Activated T-cell treated with anti-CD3 and anti-CD28 coated beads for 48 hours (primary cell): ENCODE measurements at regions not wholly inside any gene's neighbourhood (a gene's known extent, or its start where the extent isn't known, plus 50 kb on each side); places are given as distances from the start of the nearest gene placed in this dataset.

Source experiments
- DNase-seq: peaks from one replicate; pipeline ENCODE4 v3.0.0-alpha.2; 2020; ENCODE audit warnings: low read depth

DNA sequence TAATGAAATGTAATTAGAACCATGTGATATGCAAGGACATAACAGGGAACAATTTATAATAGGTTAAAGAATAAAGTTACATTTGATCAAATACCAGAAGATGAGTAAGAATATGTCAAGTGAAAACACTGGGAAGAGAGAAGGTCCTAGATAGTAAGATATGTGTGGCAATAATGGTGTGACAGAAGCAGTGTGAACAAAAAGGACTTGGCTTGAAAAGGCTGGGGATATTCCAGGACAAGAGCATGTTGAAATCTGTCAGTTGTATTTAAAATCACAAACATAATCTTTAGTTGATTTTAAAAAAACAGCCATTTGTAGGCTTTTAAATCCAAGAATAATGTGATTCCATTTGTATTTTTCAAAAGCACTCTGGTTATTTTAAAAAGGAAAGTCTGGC lies 1399.9 kb upstream of the SLC39A10 start:
- DNase-seq = no peak

DNA sequence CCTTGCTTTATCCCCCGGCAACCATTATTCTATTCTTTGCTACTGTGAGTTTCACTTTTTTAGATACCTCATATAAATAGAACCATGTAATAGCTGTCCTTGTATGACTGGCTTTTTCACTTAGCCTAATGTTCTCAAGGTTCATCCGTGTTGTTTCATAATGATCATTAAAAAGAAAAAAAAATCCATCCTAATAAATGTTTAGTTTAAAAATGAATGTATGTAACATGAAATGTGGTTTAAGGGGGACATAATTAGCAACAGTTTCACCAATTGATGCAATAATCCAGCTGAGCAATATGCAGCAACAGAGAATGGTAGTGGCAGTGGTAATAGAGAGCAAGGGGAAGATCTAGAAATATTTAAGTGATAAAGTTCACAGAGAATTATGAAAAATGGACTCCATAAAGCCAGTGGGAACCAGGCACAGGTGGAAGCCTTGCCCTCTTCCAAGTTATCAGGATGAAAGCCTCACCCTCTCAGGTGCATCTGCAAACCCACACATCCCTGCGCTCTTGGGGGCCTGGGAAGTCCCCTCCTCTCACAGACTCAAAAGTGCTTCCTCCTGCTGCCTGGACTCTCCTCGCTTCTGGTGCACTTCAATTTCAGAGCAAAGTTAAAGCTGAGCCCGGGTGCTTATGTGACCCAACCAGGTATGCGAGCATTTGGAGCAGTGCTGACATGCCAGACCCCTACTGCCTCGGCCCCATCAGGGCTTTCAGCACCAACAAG lies 1403.3 kb upstream of the SLC39A10 start:
- DNase-seq = no peak

DNA sequence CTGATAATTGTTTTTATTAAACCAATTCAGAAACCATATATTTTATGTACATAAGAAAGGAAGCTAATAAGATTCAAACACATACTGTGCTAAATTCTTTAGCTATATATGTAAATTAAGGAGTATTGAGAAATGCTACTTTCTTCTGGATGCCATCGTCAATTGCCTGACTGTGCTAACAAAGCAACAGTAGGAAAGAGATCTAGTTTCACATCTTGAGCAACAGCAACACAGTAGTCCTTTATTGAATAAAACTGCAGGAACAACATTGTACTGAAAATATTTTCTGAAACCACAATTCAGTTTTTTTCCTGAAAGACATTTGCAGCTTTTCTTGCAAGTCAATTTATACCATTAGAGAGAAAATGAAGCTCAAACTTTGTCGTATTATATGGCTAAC lies 1404.9 kb upstream of the SLC39A10 start:
- DNase-seq = no peak

DNA sequence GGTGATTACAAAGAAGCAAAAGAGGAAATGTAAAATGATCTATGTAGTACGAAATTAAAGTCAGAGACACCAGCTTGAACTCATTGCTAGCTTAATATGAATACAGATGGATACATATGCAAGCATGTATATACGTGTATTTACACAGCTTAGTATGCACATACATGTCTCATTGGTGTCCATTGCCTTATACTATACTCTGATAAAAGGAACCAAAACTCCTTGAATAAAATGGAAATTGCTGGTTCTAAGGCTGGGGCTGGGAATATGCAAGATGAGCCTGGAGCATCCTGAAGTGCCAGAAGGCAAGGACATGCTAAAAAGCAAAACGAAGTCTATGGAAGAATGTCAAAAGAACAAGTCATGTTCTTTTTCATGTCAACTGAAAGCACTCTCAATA lies 1424.4 kb upstream of the SLC39A10 start:
- no peak for DNase-seq

DNA sequence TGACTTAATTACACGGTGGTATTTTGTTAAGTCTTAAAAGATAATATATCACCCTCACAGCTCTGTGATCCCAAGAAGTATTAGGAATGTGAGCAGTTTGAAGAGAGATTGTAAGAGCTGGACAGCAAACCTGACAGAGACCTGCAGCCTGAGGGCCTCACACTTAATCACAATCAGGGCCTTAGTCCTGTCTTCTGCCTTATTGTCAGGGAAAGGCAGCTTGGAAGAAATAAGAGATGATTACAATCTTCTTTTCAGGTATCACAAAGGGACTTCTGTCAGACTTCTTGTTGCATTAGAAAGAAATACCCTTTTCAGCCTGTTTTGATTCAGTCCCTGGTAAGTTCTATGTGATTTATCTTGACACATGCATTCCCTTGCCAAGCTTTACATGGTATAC lies 1433.8 kb upstream of the SLC39A10 start:
- DNase-seq = no peak

DNA sequence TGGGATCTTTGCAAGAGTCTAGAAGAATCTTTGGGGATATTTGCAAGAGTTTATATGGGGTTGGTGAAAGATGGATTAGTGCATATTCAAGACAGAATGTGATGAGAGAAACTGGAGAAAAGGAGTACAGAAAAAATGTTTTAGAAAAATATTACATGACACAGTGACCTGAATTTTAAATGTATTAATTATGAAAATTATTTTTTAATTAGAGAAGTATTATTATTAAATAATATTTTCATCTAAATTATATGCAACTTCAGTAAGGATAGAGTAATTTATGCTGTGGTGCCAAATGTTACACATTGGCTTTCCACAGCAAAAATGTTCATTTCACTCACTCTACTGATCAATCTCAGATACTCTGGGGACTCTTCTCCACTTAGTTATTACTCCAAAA lies 1442.8 kb upstream of the SLC39A10 start:
- DNase-seq = no peak

DNA sequence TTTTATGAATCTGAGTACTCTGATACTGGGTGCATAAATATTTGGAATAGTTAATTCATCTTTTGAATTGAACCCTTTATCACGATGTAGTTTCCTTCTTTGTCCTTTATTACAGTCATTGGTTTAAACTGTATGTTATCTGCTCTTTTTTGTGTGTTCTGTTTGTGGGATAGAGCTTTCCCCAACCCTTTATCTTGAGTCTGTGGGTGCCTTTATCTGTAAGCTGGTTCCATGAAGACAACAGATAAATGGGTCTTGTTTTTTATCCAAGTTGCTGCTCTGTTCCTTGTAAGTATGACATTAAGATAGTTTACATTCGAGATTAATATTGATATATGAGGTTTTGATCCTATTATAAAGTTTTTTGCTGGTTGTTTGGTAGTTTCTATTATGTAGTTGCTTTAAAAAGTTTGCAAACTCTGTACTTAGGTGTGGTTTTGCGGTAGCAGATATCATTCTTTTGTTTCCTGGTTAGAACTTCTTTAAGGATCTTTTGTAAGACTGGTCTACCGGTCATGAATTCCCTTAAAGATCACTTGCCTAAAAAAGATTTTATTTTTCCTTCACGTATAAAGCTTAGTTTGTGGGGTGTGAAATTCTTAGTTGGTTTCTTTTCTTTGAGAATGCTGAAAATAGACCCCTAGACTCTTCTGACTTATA lies 1451.3 kb upstream of the SLC39A10 start:
- DNase-seq = no peak

DNA sequence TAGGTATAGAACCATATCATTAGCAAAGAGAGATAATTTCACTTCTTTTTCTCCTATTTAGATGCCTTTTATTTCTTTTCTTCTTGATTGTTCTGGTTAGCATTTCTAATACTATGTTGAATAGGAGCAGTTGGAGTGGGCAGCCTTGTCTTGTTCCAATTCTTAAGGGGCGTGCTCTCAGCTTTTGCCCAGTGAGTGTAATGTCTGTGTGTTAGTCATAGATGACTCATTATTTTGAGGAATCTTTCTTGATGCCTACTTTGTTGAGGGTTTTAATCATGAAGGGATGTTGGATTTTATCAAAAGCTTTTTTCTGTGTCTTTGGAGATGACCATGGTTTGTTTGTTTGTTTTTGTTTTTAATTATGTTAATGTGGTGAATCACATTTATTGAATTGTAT lies 1453.1 kb upstream of the SLC39A10 start:
- no peak for DNase-seq

DNA sequence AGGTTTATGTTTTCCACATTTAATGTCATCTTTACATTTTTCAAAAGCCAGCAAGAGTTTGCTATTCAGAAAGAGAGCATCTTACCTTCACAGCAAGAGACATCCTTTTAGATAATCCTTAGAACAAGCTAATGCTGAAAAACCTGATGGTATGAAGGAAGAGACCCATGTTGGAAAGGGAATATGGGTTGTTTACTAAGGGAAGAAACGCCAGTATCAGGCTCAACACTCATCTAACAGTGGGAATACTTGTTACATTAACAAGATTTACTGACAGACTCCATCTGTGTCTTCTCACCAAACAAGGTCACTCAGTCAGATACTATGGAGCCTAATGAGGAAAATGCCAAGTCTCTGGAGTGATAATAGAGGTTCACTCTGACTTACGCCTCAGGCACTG lies 1474.1 kb upstream of the SLC39A10 start:
- no peak for DNase-seq

DNA sequence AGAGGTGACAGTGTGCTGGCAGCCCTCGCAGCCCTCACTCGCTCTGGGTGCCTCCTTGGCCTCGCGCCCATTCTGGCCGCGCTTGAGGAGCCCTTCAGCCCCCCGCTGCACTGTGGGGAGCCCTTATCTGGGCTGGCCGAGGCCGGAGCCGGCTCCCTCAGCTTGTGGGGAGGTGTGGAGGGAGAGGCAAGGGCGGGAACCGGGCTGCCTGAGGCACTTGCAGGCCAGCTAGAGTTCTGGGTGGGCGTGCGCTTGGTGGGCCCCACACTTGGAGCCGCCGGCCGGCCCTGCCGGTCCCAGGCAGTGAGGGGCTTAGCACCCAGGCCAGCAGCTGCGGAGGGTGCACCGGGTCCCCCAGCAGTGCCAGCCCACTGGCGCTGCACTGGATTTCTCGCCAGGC lies 1480.9 kb upstream of the SLC39A10 start:
- DNase-seq = no peak

DNA sequence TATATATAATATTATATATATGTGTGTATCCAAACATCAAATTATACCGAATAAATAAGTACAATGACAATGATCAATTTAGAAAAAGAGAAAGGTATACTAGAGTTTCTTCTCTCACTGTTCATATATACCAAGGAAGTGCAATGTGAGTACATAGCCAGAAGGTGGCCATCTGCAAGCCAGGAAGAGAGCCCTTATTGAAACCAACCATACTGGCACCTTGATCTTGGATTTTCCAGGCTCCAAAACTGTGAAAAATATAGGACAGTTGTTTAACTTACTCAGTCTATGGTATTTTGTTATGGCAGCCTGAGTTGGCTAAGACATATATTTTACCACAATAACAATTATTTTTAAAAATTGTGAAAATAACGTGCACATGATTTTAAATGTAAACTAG lies 1490.2 kb upstream of the SLC39A10 start:
- DNase-seq = no peak

DNA sequence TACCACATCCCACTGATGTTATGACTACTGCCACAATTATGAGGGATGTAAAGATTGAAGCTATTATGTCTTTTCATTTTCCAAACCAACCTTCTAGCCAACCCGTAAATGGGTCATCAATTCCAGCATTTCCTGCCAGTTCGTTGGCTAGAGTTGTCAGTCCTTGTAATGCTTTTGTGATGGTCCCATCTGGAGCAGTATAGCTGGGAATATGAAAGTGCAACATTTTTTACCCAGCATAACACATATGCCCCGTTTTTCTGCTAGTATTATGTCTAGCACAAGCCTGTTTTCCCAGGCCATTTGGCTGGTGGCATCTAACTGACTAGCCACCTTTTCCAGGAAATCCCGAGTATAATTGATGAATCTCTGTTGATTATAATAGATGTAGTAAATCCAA lies 1501.6 kb upstream of the SLC39A10 start:
- no peak for DNase-seq

DNA sequence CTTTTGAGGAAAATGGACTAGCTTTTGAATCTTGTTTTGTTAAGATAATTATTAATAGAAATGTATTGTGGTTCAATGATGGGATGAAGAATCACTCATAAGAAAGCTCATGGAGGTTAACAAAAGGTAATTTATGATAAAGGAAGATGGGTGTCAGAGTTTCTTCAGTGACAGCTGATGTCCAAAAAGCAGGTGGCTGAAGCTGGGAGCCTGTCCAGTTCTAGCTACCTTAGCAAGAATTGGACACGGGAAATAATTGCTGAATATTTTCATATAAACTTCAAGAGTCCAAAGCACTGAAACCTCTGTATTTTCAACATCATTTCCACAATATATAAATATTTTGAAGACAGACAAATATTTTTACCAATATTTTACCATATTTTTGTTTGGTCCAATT lies 1505.8 kb upstream of the SLC39A10 start:
- no peak for DNase-seq

DNA sequence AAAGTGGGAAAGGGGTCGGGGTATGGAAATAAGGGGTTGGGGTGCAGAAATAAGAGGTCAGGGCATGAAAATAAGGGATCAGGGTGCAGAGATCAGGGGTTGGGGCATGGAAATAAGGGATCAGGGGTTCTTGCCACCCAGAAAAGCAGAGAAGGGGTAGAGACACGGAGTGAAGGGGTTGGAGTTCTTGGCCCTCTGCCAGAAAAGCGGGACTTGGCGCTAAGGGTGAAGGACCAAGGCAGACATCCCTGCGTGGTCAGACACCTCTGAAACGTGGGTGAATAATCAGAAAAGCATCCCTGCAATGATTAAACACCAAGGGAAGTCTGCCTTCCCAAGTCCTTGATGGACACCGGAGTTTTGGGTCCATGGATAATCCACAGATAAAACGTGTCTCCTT lies 1521.6 kb upstream of the SLC39A10 start:
- DNase-seq = no peak

DNA sequence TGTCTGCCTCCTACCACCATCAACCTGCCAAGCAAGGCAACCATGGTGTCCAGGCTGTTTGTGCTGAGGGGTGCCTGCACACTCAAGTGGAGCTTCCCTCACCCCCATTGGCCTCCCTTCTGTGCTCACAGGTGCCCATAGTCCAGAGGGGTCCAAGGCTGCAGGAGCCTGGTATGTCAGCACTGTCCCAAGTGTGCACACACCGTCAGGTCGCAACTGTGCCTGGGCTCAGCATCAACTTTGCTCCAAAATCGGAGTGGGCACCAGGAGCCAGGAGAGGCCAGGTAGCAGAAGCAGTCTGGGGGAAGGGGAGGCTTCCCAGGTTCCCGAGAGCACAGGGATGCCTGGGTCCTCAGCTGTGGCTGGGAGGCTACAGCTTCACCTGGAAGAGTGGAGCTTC lies 1528.2 kb upstream of the SLC39A10 start:
- DNase-seq = no peak

DNA sequence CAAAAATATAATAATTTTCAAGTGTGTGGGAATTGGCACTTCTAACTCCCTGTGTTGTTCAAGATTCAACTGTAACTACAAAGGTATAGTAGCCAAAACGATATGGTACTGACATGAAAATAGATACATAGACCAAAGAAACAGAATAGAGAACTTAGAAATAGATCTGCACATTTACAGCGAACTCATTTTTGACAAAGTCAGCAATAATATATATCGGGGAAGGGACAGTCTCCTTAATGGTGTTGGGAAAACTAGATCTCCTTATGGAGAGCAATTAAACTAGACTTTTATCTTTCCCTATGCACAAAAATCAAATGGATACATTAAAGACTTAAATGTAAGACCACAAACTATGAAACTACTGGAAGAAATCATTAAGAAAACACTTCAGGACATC lies 1530.6 kb upstream of the SLC39A10 start:
- no peak for DNase-seq

DNA sequence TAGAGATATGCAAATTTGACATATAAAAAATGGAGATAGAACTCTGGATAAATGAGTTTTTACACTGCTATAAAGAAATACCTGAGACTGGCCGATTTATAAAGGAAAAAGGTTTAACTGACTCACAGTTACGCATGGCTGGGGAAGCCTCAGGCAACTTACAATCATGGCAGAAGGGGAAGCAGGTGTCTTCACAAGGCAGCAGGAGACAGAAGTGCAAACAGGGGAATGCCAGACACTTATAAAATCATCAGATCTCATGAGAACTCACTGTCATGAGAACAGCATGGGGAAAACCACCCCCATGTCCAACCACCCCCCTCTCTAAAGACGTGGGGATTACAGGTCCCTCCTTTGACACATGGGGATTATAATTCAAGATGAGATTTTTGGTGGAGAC lies 1540.2 kb upstream of the SLC39A10 start:
- no peak for DNase-seq

DNA sequence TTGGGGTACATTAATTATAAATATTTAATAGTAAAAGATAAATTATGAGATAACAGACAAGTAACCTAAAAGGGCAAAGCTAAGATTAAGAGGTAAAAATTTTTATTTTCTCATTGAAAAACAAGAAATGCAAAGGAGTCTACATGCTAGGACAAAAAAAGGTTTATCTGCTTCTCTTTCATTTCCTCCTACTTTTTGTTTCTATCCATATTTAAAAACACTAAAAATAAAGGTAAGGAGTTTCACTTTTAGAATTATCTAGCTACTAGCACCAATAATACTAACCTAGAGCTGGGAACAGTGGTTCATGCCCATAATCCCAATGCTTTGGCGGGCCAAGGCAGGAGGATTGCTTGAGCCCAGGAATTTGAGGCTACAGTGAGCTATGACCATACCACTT lies 1551.7 kb upstream of the SLC39A10 start:
- no peak for DNase-seq

DNA sequence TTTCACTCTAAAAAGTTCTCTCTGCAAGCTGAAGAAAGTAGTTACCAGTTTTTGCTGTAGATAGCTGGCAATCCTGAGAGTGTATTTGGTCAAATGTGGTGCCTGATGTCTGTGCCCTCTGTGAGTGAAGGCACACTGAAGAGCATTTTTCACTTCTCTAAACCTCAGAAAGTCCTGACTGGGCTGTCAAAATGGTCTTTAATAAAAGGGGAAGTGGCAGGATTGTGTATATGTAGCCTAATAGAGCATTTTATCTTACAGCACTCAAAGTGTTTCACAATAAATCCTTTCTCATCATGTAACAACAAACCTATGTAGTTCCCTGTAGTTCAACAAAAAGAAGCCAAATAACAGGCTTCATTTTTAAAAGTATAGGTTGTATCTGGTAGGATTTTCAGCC lies 1552.3 kb upstream of the SLC39A10 start:
- DNase-seq = no peak

DNA sequence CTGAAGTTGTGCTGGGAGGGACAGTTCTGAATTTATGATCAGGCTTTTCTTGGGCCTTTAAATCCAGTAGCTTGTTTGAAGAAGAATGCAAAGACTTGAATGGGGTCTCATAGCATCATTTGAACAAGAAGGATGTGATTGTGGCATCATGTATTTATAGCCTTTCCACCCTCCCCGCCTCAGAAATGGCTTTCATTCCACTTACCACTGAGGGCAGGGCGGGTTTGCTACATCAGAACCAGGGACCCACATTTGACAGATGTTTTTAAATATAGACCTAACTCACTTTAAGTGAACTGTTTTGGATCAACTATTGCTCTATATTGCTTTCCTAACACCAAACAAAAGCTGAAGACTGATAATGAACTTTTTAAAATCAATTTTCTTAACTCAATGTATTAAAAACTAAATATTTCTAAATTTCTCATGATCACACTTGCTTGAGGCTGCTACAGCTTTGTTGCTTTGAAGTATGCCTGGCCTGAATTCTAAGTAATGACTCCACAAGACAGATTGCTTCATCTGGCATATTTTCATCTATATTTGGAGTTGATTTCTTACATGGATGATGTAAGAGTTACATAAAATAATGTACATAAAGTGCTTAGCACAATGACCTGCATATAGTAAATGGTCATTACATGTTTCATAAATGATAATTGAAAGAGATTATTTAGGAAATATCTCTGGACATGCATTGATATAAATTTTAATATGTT lies 1552.9 kb upstream of the SLC39A10 start:
- DNase-seq = no peak

DNA sequence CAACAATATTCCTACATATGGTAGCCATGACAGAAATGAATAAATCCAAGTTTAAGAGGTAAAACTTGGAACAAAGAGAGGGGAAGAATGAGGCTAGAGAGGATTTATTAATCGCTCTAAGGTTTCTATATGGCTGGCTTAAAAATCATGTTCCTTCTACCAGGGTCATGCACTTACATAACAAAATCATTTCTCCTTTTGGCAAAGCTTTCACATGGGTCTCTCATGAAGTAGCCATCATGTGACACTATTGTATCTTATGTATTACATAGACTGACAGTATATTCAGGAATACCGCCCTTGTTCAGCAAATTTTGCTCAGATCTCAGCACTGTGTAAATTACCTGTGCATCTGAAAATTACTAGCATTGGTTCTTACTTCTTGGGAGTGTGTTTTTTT lies 1554.5 kb upstream of the SLC39A10 start:
- DNase-seq = no peak

DNA sequence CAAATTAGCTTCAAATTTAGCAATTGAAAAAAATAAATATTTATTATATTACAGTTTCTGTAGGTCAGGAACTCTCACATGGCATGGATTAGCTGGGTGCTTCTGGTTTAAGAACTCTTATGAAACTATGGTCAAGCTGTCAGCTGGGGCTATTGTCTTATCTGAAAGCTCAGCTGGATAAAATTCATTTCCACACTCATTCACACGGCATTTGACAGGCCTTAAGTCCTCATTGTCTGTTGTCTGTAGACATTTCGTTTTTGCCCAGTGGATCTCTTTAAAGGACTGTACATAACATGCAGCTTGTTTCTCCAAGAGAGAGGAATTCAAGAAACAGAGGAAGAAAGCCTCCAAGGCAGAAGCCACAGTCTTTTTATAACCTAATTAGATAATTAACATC lies 1556.8 kb upstream of the SLC39A10 start:
- no peak for DNase-seq

DNA sequence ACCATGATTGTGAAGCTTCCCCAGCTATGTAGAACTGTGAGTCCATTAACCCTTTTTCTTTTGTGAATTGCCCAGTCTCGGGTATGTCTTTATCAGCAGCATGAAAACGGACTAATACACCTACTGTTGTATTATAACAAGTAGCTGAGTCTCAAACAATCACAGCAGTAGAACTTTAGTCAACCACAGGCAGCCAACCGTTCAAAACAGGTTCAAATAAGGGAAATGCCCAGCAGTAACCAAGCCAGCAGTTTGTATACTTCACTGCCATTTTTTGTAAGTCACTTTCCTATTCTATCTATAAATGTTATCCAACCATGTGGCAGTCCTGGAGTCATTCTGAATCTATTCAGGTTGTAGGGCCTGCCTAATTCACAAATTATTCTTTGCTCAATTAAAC lies 1560.6 kb upstream of the SLC39A10 start:
- DNase-seq = no peak

DNA sequence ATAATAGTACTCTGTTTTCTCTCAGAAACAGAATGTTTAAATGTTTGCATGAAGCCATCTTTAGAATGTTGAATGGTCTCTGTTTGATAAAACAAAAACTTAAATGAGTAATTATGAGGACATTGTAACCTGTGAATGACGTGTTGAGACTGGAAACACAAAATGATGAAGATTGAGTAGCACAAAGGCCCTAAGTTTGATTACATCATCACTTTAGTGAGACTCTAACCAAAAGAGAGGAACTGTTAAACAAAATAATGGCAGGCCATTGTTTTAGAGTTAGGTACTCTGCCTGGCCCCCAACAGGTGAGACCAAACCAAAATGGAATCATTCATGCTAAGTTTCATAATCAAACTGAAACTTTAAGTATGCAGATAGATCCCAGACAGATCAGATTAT lies 1561.7 kb upstream of the SLC39A10 start:
- no peak for DNase-seq
